GM21529 (cell line): ENCODE measurements at regions not wholly inside any gene's neighbourhood (a gene's known extent, or its start where the extent isn't known, plus 50 kb on each side); places are given as distances from the start of the nearest gene placed in this dataset.

Experiments
- ATAC-seq: cut with Tn5 transposase; IDR thresholded peaks from one replicate; pipeline ENCODE4 v1.9.1; 2021; ENCODE audit not compliant: unreplicated experiment

GRCh38 chr15:95210436-95210981, 979.1 kb downstream of the MCTP2 start:
- no peak for ATAC-seq

DNA sequence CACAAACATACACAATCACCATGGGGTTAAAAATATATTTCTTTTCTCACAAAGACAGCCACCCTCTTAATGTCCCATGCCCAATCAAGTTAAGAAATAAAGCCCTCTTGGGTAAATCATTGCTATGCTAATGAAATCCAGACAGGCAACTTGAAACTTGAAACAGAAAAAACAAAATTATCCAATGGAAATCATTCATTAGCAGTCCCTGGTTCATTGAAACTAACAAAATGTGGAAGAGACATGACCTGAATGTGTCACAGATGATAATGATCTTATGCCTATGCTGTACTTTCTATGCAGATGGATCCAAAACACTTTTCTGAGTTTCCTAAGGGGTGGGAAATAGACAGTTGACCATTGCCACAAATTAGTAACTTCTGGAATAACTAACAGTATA, 983.7 kb downstream of the MCTP2 start:
- no peak for ATAC-seq

- ATAC-seq = no peak
Observed at GRCh38 chr15:95226835-95227234, 995.5 kb downstream of the MCTP2 start.

DNA sequence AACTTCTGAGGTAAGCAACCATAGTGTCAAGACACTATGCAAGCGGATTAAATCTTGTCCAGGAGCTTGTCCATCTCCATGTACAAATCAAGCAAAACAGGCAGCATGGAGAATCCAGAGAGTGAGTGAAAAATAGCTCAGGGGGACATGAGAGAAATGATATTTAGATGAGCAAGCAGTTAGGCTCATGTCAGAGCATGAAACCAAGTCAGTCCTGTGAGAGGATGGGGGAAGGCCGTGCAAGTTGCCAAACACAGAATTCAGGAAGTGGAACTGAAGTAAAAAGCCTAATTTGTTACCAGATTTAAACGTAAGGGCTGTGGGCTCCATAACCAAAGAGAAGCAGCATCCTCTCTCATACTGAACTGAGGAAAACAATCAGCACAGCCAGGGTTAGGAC, 995.9 kb downstream of the MCTP2 start:
- no peak for ATAC-seq

DNA sequence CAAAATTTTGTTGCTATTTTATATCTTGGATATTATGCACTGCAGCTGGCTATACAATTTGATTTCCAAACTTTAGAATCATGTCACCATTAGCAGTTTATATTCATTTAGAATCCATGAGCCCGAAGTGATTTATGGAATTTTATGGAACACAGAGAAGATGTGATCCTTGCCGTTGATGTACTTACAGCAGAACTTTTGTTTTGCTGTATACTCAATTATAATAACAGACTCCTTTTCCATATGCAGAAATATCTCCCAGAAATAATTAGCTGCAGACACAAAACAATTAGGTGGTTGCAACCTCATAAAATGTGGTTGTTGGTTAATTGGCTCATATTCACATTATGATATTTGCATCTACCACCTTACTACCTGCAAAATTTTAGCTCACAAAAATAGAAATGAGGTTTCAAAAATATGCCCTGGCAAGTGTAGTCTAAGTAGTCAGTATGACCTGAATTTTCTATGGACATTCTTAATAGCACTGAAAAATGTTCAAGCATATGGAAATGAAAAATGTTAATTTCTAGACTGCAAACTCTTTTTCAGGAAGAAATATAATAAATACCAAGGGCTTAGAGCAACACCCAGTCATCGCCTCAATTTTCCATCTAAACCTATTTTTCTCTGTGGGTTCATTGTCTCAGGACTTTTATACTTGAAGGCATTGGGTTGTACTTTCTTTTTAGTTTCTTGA, 997.6 kb downstream of the MCTP2 start:
- ATAC-seq = no peak

DNA sequence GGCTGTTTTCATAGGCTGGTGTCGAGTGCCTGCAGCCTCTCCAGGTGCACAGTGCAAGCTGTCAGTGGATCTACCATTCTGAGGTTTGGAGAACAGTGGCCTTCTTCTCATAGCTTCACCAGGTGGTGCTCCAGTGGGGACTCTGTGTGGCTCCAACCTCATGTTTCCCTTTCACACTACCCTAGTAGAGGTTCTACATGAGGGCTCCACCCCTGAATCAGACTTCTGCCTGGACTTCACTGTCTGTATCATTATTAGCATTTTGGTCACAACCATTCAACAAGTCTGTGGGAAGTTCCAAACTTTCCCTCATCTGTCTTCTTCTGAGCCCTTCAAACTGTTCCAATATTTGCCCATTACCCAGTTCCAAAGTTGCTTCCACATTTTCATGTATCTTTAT, 1003.7 kb downstream of the MCTP2 start:
- ATAC-seq = no peak

GRCh38 chr15:95247071-95247984, 1016.0 kb downstream of the MCTP2 start:
- ATAC-seq = no peak

- no peak for ATAC-seq
Observed at GRCh38 chr15:95249524-95249923, 1018.2 kb downstream of the MCTP2 start.

DNA sequence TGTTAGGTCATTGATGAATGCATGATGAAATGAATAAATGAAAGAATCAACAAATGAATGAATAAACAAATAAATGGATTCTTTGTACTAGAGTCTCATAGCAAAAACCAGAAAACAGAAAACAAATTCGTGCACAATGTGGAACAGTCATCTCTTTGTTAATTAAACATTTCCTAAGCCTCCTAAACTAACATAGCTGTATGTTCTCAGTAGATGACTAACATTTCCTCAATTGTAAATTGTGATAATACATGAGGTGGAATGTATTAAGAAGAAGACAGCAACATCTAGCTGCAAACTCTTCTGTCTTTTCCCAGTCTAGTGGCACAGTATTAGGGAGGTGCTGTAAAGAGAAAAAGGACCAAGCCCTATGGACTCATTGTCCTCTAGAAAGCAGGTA, 1021.0 kb downstream of the MCTP2 start:
- ATAC-seq = no peak

- ATAC-seq = no peak
Observed at GRCh38 chr15:95254263-95254662, 1022.9 kb downstream of the MCTP2 start.

DNA sequence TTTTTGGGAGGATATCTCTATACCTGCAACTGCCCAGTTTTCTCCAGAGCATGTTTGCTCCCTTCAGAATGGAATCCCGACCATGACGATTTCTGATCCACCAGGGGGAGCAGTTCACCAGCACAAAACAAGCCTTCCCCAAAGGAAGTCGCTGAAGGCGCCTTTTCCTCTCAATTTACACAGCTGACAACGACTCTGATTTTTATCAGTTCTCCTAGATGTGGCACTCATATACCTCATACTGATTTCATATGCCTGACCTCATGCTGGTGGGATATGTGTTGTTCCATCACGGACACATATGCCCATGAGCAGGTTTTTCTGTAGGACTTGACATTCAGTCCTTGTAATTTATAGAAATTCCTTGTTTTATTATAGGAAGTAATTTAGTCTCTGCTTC, 1028.2 kb downstream of the MCTP2 start:
- peak; percentile 66 for ATAC-seq

DNA sequence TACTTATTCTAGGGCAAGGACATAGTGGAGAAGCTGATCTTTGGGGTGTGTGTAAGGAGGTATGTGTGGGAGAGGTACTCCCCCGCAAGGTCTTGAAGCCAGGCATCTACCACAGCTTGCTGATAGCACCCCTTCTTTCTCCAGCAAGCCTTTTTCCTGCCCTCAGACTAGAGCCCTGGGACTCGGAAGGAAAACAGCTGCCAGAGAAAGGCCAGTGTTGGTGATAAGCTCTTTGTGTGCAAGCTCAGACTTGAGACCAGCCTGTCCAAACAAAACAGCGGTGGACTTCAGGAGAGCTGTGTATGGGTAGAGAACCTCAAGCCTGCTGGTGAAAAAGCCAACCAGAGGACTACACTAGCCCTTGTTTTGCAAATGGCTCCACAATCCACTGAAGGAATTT, 1028.6 kb downstream of the MCTP2 start:
- ATAC-seq = no peak

- ATAC-seq = no peak
Observed at GRCh38 chr15:95260856-95261255, 1029.5 kb downstream of the MCTP2 start.

GRCh38 chr15:95261546-95261945, 1030.2 kb downstream of the MCTP2 start:
- no peak for ATAC-seq

GRCh38 chr15:95261968-95262367, 1030.6 kb downstream of the MCTP2 start:
- ATAC-seq = no peak

DNA sequence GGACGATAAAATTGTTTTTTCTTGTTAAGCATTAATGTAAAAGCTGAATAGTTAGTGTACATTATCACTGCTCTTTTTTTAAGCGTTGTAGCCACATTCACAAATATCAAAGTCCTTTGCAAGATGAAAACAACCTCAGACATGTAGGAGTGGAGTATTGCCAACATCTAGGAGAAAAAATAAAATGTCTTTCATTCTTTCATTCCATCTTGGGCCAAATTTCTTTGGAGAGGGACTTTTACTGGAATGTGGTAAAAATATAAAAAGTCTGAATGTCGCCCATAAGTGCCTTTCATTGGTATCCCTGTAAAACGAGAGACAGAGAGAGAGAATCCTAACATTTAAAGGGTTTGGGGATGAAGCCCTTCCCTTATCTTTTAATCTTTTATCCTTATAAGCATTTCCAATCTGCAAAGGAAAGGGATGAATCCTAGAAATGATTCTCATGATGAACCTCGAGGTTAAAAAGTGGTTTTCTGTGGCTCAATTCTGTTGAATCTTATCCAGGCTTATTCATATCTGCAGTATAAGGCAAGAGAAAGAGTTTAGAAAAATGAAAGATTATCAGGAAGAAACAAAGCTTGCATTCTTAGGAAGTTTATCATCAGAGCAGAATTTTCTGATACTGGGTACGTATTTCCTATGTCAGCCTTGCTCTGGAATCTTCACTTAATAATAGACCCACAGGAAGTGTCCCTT, 1031.7 kb downstream of the MCTP2 start:
- ATAC-seq = no peak

DNA sequence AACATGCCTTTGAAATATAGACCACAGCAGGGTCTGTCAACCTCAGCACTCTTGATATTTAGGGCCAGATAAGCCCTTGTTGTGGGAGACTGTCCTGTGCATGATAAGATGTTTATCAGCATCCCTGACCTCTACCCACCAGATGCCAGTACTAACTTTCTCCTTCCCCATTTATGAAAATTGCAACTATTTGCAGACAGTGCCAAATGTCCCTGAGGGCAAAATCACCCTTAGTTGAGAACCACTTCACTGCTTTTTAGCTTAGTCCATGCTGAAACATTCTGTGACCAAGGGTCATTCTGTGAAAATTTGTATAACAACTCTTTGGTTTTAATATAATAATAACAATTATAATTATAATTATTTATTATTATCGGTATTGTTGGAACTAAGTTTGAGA, 1032.4 kb downstream of the MCTP2 start:
- no peak for ATAC-seq

DNA sequence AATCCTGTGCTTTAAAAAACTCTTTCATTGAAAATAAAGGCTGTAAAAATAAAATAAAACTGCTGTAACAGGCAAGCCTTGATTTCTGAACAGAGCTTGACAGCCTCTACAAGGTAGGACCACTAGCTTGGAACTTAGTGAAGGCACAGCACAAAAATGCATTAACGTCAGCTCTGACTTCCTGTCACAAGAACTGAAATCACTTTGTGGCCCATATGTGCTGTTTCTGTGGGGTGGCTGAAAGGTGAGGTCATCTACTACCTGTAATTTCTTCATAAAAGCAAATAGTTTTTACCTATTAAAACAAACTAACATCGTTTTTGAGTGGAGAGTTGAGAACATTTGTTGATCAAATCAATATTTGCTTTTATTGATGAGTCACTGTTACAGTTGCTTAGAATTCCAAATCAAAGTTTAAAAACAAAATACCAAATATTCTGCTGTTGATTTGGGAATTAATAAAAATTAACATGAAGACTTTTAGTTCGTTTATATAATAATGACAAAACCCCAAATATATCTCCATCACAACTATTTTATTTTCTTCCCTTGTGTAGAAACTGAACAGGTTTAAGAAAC, 1034.1 kb downstream of the MCTP2 start:
- no peak for ATAC-seq

DNA sequence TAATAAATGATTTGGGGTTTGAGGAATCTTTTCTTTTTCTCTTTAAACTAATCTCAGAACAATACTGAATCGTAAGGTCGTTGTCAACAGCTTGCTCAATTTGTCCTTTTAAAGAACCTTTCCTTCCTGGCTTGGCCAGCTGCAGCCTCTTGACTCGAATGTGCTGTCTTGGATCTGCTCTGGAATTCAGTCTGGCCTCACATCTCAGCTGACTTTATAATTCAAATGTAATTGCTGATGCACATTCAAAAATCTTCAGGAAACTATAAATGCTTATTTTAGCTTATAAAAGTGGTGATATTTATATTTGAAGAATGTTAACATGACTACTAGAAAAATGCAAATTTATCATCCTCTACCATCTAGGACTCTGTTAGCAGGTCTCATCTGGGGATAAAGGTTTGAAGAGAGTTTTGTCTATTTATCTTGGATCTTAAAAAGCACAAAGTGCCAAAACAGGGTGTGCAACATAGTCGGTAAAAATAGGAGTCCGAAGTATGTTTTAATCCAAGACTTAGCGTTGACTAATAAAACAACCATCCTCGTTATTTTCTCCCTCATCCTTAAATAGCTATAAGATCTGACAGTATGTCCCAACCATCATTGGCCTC, 1035.2 kb downstream of the MCTP2 start:
- no peak for ATAC-seq

GRCh38 chr15:95267481-95267880, 1036.1 kb downstream of the MCTP2 start:
- ATAC-seq = no peak
